Stimulated activated CD8-positive, alpha-beta memory T cell treated with anti-CD3 and anti-CD28 coated beads, Interleukin-4, amount 100 ng/mL, for 24 hours (primary cell): ENCODE measurements at regions not wholly inside any gene's neighbourhood (a gene's known extent, or its start where the extent isn't known, plus 50 kb on each side); places are given as distances from the start of the nearest gene placed in this dataset.

Source experiments
- DNase-seq: peaks from one replicate; pipeline ENCODE4 v3.0.0-alpha.2; 2020; ENCODE audit warnings: low read depth

DNA sequence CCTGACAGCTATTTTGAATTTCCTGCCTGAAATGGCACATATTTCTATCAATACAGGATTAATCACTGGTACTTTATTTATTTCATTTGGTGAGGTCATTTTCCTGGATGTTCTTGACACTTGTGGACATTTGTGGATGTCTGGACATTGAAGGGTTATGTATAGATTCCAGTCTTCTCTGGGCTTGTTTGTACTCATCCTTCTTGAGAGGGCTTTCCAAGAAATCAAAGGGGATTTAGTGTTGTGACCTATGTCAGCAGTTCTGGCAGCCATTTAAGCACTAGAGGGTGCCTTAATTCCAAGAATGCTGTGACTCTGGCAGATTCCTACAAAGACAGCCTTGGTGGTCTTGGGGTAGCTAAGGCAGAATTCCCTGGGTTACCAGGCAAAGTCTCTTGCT is 259.7 kb downstream of the CSNK1G3 start:
- DNase-seq, result no peak

GRCh38 chr5:123763201-123763600 is 251.2 kb downstream of the CSNK1G3 start:
- no peak for DNase-seq

DNA sequence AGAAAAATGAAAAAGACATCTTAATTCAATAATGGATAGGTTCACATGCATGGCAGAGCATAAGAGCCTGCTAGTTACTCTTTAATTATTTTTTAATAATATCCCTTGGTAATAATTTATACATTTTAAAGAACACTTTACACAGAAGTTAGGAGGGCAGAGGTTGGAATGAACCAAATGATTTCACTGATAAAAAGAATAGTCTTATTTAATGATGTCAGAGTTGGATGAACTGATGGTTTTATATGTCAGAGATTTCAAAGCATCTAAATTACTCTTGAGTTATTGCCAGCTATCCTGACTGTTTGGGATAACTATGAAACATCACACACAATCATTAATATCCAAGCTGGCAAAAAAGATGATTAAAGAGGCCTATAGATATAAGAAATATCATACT is 244.8 kb downstream of the CSNK1G3 start:
- DNase-seq, result no peak

- no peak for DNase-seq
Measured at GRCh38 chr5:123756318-123756665, 244.3 kb downstream of the CSNK1G3 start.

DNA sequence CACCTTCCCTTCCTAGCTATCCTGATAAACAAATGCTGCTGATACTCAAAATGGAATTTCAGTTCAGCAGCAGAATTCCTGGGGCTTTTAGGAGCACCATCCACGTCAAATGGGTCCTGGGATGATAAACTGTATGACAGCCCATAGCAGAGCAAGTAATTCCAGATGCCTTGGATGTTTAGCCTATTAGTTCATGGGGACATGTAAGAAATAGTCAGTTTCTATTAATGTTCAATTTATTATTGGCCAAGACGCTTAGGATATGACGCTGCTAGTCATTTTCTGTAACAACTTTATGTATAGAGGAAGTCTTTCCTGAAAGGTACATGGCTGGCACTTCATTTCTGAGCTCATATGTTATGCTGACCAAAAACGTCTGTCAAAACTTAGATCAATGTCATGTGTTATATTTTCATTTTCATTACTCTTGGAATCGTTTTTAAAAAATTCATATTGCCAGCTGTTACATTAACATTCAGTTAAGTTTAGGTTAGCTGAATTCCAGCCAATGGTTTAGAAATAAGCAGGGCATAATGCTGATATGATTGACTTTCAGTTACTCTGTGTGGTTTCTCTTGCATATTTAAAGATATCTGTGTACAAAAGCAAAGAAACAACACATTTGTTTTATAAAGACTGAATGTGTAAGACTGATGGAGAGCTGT is 243.8 kb downstream of the CSNK1G3 start:
- no peak for DNase-seq

DNA sequence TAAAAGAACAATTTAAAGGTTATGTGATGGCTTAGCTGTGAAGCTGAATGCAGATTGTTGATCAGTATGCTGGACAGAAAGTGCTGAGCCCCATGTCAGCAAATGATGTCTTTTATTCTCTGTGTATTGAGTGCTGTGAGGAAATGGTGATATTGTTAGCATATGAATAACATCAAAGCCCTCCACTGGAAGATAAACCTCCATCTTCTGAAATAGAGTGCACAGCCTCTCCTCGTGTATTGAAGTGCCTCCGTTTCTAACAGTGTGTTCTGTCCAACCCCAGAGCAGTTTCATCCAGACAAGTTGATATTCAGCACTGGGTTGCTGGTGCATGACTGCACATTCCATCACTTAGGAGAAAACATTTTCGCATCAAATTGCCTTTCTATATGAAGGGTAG is 242.9 kb downstream of the CSNK1G3 start:
- DNase-seq, result no peak

DNA sequence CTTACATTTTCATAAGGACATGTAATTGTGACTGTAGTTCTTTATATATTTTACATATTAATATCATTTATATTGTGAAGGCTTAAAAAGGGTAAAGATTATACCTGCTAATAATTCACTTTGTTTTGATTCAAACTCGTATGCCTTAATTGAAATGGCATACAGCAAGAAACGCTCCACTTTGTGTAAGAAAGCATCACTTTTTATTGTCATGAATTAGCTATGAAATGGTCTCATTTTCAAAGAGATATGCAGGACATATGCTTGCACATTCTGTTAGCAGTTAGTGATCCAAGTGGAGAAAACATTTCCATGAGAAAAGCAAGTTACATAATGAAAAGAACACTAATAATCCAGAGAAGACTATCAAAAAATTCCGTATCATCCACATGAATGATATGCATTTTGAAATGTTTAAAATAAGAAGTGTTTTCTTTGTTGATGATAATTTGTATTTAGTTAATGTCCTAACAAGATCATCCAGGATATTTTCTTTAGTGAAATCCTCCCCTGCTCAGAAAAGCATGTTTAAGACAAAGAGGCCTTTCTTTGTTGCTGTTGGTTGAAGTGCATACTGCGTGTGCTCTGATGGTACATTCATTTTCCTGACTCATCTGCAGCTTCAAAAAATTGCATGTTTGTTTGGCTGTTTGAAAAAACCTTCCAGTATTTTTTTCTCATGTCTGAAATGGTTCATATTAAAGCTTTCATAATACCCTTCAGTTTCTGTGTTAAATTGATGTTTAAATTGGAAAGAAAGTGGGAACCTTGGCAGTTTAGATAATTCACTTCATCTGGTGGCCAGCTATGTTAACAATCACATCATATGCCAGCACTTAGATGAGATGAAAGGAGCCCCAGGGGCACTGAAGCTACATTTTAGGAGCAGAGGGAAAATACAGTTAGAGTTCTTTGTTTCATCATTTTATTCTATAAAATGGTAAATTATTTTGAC is 242.2 kb downstream of the CSNK1G3 start:
- DNase-seq, result no peak

DNA sequence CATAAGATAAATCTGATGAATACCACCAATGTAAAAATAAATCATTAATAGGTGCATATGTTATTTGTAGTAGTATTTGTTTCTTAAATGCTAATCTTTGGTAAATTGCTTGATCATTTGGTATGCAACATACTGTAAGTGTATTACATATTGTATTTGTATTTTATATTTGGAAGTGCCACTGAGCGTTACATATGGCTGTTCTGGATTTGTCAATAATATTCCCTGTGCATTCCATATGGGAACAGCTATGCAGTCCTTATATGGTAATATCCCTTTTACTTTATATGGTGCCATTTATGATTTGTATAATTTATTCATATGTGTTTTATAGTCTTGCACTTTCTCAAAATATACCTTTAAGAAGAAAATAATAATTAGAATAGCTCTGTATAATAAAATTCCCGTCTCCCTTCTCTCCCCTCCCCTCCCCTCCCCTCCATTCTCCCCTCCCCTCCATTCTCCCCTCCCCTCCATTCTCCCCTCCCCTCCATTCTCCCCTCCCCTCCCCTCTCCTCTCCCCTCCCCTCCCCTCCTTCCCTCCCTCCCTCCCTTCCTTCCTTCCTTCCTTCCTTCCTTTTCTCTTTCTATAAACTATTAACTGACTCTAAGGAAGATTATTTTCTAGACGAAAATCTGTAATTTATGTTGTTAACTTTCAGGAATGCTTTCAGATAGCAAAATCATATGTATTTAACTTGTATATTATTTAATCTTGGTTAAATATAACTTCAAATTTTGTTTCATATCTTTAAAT is 241.4 kb downstream of the CSNK1G3 start:
- no peak for DNase-seq

GRCh38 chr5:123752552-123753179 is 240.7 kb downstream of the CSNK1G3 start:
- no peak for DNase-seq

GRCh38 chr5:123751670-123752069 is 239.7 kb downstream of the CSNK1G3 start:
- DNase-seq, result no peak

GRCh38 chr5:123748239-123748638 is 236.3 kb downstream of the CSNK1G3 start:
- no peak for DNase-seq

DNA sequence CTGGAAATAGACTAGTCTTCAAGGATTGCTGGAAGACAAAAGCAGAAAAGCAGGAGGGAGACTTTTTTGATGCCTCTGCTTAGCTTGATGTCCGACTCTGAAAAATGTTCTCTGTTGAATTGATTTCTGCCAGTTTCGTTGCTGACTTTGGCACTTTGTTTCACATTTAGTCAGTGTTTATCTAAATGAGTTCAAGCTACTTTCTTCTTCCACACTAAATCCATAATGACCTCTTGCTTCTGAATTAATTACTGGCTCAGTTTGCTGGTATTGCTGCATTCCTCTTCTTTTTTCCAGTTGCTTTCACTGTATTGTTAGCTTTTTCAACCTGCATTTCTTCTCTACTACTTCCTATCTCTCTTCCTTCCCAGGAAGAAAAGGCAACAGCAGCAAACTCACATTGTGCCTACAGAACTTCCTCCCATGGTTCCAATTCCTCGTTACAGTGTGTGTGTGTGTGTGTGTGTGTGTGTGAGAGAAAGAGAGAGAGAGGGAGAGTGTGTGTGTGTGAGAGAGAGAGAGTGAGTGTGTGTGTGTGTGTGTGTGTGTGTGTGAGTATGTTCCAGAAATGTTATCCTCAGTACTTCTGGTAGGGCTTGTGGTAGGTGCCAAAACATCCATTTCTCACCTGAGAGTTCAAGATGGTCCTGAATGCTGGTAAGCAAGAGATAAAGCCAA is 234.8 kb downstream of the CSNK1G3 start:
- DNase-seq, result no peak

DNA sequence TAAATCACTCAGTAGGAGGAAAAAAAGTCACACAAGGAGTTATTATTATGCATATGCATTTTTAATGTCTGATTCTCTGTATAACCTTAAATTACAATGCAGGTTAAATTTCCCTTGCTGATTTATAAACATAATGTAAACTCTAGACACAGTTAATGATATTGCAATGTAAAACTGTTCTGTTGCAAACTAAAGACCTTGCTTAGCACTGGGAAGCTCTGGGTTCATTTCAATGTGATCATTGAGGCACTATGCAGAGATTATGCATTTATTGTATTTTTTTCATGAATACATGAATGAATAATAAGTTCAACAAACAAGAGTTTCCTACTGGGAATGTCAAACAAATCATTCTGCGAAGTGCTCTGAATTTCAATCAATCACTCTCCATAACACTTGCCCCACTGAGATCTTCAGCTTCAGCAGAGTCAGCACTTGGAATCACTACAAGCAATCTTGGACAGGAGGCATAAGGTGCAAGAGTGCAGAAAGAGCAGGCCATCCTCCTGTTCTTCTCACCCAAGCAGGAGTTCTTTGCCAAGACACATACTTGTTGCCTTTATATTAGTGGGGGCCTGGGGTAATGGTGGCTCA is 232.1 kb downstream of the CSNK1G3 start:
- DNase-seq, result no peak

DNA sequence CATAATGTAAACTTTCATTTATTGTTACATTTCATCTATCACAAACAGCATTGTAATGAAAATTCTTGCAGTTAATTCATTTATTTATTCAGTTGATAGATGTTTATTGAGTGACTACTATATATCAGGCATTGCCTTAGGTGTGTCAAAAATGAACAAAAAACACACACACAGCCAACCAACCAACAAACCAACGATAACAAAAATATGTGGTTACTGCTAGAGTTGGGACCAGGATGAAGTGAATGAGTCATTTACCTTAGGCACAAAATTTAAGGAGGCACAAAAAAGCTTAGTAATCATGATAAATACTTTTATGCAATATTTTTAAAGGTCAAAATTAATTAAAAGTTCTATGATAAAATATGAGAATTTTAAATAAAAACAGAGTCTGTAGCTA is 223.4 kb downstream of the CSNK1G3 start:
- no peak for DNase-seq

DNA sequence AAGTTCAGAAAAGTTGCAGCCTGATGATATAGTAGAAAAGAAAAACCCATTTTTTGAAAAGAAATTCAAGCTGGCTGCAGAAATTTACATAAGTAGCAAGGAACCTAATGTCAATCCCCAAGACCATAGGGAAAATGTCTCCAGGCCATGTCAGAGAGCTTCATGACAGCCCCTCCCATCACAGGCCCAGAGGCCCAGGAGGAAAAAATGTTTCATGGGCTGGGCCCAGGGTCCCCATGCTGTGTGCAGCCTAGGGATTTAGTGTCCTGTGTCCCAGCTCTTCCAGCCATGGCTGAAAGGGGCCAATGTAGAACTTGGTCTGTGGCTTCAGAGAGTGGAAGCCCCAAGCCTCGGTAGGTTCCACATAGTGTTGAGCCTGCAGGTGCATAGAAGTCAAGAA is 220.3 kb downstream of the CSNK1G3 start:
- no peak for DNase-seq

GRCh38 chr5:123722451-123722850 is 210.5 kb downstream of the CSNK1G3 start:
- no peak for DNase-seq

DNA sequence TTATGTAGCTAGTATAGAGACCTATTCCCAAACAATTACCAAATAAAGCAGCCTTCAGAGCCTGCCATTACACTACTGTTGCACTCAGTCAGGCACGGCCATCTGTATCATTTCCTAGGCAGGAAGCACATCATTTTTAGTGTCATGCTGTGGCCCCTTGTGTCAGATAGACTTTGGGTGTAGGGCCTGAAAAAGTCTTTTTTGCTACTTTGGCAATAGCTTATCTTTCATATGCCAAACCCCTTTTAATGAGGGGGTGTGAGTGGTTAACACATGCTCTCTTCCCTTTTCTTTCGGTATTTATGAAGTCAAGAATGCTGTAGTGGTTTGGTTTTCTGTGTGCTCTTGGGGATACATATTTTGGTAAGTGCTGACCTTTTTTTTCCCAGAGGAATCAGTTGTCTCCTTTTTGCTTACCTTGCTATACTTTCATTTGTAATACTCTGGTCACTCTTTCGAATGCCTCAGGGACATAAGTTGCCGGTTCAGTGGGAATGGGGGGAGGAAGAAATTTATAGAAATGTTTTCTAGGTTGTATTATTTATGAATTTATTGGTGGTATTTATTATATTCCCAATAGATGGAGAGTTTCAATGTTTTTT is 209.8 kb downstream of the CSNK1G3 start:
- no peak for DNase-seq

DNA sequence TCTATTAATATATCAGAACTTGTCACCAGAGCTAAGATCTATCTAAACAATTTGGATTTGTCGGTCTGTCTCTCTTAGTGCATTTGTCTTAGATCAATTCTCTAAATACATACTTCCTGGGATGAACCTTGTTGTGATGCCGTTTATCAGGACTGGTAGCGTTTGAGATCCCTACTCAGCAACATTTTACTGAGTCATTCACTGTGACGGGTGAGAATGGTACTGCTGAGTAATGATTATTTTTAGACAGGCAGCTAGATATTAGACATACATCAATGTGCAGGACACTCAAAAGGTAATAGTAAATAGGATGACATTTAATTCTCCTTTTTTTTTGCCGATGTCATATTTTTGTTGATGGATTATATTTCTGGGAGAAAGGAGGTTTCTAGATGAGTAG is 209.0 kb downstream of the CSNK1G3 start:
- DNase-seq, result no peak

DNA sequence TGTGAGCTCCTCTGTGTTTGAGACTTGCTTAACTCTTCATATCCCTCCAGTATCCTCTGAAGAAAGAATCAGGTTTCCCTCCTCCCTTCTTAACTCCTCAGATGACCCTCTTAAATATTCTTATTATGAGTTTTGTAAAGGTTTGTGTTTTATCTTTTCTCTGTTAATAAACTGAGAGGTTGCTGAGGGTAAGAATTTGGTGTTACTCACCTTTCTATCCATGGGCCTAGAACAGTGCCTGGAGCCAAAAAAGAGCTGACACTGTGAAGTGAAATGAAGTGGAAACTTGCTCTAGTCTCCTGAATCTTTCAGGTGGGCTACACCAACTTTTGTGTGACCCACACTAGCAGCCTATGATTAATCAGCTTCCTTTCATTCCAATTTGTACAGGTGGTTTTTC is 208.4 kb downstream of the CSNK1G3 start:
- DNase-seq, result no peak

DNA sequence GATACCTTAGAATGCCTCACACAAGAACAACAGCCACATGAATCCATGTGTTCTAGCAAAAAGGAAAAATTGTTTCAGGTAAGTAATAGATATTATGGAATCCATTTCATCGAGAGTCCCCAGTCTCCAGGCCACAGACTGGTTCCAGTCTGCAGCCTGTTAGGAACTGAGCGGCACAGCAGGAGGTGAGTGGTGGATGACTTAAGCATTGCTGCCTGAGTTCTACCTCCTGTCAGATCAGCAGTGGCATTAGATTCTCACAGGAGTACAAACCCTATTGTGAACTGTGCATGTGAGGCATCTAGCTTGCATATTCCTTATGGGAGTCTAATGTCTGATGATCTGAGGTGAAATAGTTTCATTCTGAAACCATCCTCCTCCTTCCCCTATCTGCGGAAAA is 207.0 kb downstream of the CSNK1G3 start:
- DNase-seq, result no peak

- DNase-seq, result no peak
Measured at GRCh38 chr5:123718238-123718637, 206.3 kb downstream of the CSNK1G3 start.
